Neural cell (in vitro differentiated cells): ENCODE measurements at regions not wholly inside any gene's neighbourhood (a gene's known extent, or its start where the extent isn't known, plus 50 kb on each side); places are given as distances from the start of the nearest gene placed in this dataset.

Source experiments
- H2AFZ ChIP-seq: fragments of 200-600, 300-800 bp; sonication (generic), shearing (Covaris generic); 2 replicates; pipeline ENCODE4 v1.6.0; 2014; ENCODE audit warnings: low read depth, mild to moderate bottlenecking, antibody characterized with exemption, low read length, moderate library complexity
- H3F3A ChIP-seq: fragments of 200-600 bp; shearing (Covaris generic); 2 replicates; pipeline ENCODE4 v1.6.1; 2016; ENCODE audit warnings: mild to moderate bottlenecking, moderate library complexity, mixed read lengths, antibody characterized with exemption, low read length; ENCODE audit not compliant: insufficient read depth, poor library complexity, severe bottlenecking
- H3K27ac ChIP-seq: fragments of 200-600, 300-800 bp; sonication (generic), shearing (Covaris generic); 2 replicates; pipeline ENCODE4 v1.5.1; 2014; ENCODE audit warnings: mild to moderate bottlenecking, low read length, moderate library complexity
- H3K27me3 ChIP-seq: fragments of 300-800, 200-600 bp; sonication (generic), shearing (Covaris generic); 2 replicates; pipeline ENCODE4 v1.6.0; 2014; ENCODE audit warnings: mild to moderate bottlenecking, low read depth, low read length, moderate library complexity; ENCODE audit not compliant: insufficient read depth
- H3K36me3 ChIP-seq: fragments of 300-800, 200-600 bp; sonication (generic), shearing (Covaris generic); 2 replicates; pipeline ENCODE4 v1.5.1; 2014; ENCODE audit warnings: mild to moderate bottlenecking, antibody characterized with exemption, low read length, moderate library complexity; ENCODE audit not compliant: insufficient read depth
- H3K4me2 ChIP-seq: fragments of 300-800, 200-600 bp; sonication (generic), shearing (Covaris generic); 2 replicates; pipeline ENCODE4 v1.6.0; 2014; ENCODE audit warnings: mild to moderate bottlenecking, low read length
- H3K4me3 ChIP-seq: fragments of 300-800, 200-600 bp; sonication (generic), shearing (Covaris generic); 2 replicates; pipeline ENCODE4 v1.5.1; 2014; ENCODE audit warnings: mild to moderate bottlenecking, low read length, moderate library complexity
- H3K79me2 ChIP-seq: fragments of 200-600 bp; shearing (Covaris generic); replicated peaks from 2 replicates; pipeline ENCODE4 v1.6.0; 2014; ENCODE audit warnings: mild to moderate bottlenecking, low read length, moderate library complexity; ENCODE audit not compliant: insufficient read depth
- H3K9ac ChIP-seq: fragments of 300-800, 200-600 bp; sonication (generic), shearing (Covaris generic); 2 replicates; pipeline ENCODE4 v1.6.1; 2016; ENCODE audit warnings: mild to moderate bottlenecking, low read length, mixed read lengths
- H3K9me2 ChIP-seq: fragments of 200-600 bp; shearing (Covaris generic); 2 replicates; pipeline ENCODE4 v1.6.1; 2016; ENCODE audit warnings: mild to moderate bottlenecking, low read length, mixed read lengths; ENCODE audit not compliant: insufficient read depth
- H3K9me3 ChIP-seq: fragments of 200-600, 300-800 bp; sonication (generic), shearing (Covaris generic); 2 replicates; pipeline ENCODE4 v1.6.1; 2016; ENCODE audit warnings: mild to moderate bottlenecking, mixed run types, low read length, moderate library complexity, mixed read lengths
- H4K20me1 ChIP-seq: fragments of 200-600 bp; shearing (Covaris generic); 2 replicates; pipeline ENCODE4 v1.6.1; 2016; ENCODE audit warnings: mild to moderate bottlenecking, mixed run types; ENCODE audit not compliant: insufficient read depth
- CTCF ChIP-seq: fragments of 450-650 bp; IDR thresholded peaks from 2 replicates; pipeline ENCODE4 v1.5.1; 2014; ENCODE audit warnings: antibody characterized with exemption, mild to moderate bottlenecking, moderate library complexity; ENCODE audit not compliant: poor library complexity, severe bottlenecking
- EP300 ChIP-seq: fragments of 450-650 bp; conservative IDR thresholded peaks from 2 replicates; pipeline ENCODE4 v1.6.1; 2014; ENCODE audit warnings: antibody characterized with exemption, mild to moderate bottlenecking, moderate library complexity; ENCODE audit not compliant: poor library complexity, severe bottlenecking
- EZH2 ChIP-seq: fragments of 200-600, 300-800 bp; shearing (Covaris generic), sonication (generic); IDR thresholded peaks from 2 replicates; pipeline ENCODE4 v1.6.1; 2014; ENCODE audit warnings: antibody characterized with exemption, low read length, borderline replicate concordance, mild to moderate bottlenecking; ENCODE audit not compliant: insufficient read depth, poor library complexity, severe bottlenecking
- MXI1 ChIP-seq: fragments of 450-650 bp; conservative IDR thresholded peaks from 2 replicates; pipeline ENCODE4 v1.6.1; 2014; ENCODE audit warnings: antibody characterized with exemption, mild to moderate bottlenecking; ENCODE audit not compliant: poor library complexity, severe bottlenecking
- POLR2AphosphoS5 ChIP-seq: IDR thresholded peaks from 2 replicates; pipeline ENCODE4 v1.6.1; 2012
- RAD21 ChIP-seq: fragments of 450-650 bp; conservative IDR thresholded peaks from 2 replicates; pipeline ENCODE4 v1.6.1; 2014; ENCODE audit warnings: antibody characterized with exemption, mild to moderate bottlenecking, moderate library complexity
- REST ChIP-seq: IDR thresholded peaks from 2 replicates; pipeline ENCODE4 v1.6.1; 2012; ENCODE audit warnings: borderline replicate concordance
- SMC3 ChIP-seq: fragments of 450-650 bp; conservative IDR thresholded peaks from 2 replicates; pipeline ENCODE4 v1.6.1; 2014; ENCODE audit warnings: antibody characterized with exemption, mild to moderate bottlenecking, moderate library complexity; ENCODE audit not compliant: poor library complexity
- TAF1 ChIP-seq: IDR thresholded peaks from 2 replicates; pipeline ENCODE4 v1.6.1; 2012; ENCODE audit warnings: low read depth

- no peak overlapping the region for H3K9ac ChIP-seq
- H3K79me2 ChIP-seq: no peaks in the 10 kb centered on the region
- H3F3A ChIP-seq: no peaks in the 10 kb centered on the region
- no peaks in the 10 kb centered on the region for H4K20me1 ChIP-seq
- no peak overlapping the region for H2AFZ ChIP-seq
- H3K4me2 ChIP-seq: no peak overlapping the region
- H3K9me3 ChIP-seq: no peaks in the 10 kb centered on the region
- H3K9me2 ChIP-seq: no peaks in the 10 kb centered on the region
- no peaks in the 10 kb centered on the region for H3K27me3 ChIP-seq
- TF ChIP-seq EZH2 (no peak), REST (no peak), TAF1 (no peak), EP300 (no peak), RAD21 (no peak), SMC3 (no peak), CTCF (no peak), POLR2AphosphoS5 (no peak), MXI1 (no peak)
- H3K27ac ChIP-seq: no peak overlapping the region
- H3K36me3 ChIP-seq: no peaks in the 10 kb centered on the region
- H3K4me3 ChIP-seq: no peak overlapping the region
Observed at GRCh38 chr13:64675255-64675892, 2554.8 kb downstream of the PCDH9 start.

GRCh38 chr13:64674126-64674525 is 2556.0 kb downstream of the PCDH9 start:
- Histone ChIP-seq H3K9me2 (no peaks in the 10 kb centered on the region), H3K9ac (no peak overlapping the region), H3K36me3 (no peaks in the 10 kb centered on the region), H3K79me2 (no peaks in the 10 kb centered on the region), H4K20me1 (no peaks in the 10 kb centered on the region), H3K4me3 (no peak overlapping the region), H3K27me3 (no peaks in the 10 kb centered on the region), H3K27ac (no peak overlapping the region), H2AFZ (no peak overlapping the region), H3K4me2 (no peak overlapping the region), H3K9me3 (no peaks in the 10 kb centered on the region), H3F3A (no peaks in the 10 kb centered on the region)
- no peak for TF ChIP-seq MXI1
- TF ChIP-seq CTCF: no peak
- TF ChIP-seq REST: no peak
- no peak for TF ChIP-seq EP300
- no peak for TF ChIP-seq POLR2AphosphoS5
- TF ChIP-seq SMC3: no peak
- TF ChIP-seq RAD21: no peak
- TF ChIP-seq TAF1: no peak
- TF ChIP-seq EZH2: no peak
